Stimulated activated CD4-positive, alpha-beta T cell treated with anti-CD3 and anti-CD28 coated beads, Interleukin-1b, Interleukin-23, amount 100 ng/mL, for 24 hours (primary cell): ENCODE measurements at regions not wholly inside any gene's neighbourhood (a gene's known extent, or its start where the extent isn't known, plus 50 kb on each side); places are given as distances from the start of the nearest gene placed in this dataset.

Experiments
- DNase-seq, 4 experiments: peaks; one replicate each; pipeline ENCODE4 v3.0.0-alpha.2; 2020; ENCODE audit warnings: low read depth in 4 of 4, low spot score in 1 of 4

DNA sequence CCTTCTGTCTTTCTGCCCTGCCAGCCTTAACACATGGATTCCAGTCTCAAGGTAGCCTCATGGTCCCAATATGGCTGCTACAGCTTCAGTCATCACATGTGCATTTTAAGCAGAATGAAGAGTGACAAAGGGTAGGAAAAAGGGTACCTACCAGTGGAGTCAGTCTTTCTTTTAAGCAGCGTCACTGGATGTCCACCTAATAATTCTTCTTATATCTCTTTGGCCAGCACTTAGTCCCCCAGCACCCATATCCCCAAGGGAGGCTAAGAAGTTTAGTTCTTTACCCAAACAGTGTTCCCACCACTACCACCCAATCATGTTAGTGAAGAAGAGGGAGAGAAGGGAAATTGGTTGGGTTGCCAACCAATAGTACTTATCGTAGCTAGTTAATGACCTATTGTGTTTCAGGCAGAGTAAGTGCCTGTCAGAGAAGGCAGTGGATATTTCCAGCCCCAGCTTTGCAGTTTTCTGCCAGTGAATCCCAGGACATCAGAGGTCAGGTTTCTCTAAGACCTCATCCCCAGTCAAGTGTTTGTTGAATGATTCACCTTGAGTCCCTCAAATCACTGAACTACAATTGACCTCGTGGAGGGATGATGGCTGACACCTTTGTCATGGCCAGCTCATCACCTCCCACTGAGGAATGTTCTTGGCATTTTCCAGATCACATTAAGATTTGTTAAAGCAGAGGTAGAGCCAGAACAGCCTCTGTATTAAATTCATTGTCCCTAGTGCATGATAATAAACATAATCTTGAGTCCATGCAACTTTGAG, 250.9 kb upstream of the CRY1 start:
- no peak for DNase-seq

DNA sequence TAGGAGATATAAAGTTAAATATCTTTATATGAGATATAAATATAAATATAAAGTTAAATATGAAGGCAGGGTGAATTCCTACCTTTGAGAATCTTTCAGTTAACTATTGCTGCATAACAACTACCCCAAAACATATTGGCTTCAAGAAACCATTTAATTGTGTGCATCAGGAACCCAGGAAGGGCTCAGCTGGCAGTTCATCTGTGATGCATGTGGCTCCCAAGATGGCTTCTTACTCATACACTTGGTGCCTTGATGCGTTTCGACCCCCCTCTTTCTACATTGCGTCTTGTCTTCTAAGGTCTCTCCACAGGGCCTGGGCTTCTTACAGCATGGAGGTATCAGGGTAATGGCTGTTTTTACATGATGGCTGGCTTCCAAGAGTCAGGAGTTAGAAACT, 253.9 kb upstream of the CRY1 start:
- DNase-seq, result no peak

DNA sequence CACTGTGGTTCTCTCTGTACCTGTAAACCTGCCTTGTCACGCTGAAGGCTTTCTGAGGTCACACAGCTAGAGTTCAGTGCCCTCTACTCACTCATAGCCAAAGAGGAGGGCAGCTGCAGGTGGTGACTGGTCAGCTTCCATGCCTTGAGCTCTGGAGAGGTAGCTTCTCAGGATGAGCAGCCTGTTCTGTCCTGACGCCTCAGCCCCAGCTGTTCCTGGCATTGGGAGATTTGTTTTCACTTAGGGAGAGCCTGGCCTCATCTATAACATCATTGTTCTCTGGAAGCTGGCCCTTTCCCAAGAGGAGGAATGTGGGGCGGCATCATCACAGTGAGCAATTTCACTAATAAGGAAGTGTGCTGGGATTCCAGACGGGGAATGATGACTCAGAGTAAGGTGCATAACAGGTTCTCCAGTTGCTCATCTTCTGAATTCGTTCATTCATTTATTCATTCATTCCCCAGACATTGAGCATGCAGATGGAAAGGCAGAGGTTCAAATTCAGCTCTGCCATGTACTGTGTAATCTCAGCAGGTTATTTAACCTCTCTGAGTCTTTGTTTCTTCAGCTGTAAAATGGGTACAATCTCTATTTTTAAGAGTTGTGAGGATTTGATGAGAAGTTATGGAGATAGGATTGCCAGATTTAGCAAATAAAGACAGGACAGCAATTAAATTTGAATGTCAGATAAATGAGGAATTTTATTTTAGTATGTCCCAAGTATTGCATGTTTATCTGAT, 255.8 kb upstream of the CRY1 start:
- DNase-seq, result no peak

DNA sequence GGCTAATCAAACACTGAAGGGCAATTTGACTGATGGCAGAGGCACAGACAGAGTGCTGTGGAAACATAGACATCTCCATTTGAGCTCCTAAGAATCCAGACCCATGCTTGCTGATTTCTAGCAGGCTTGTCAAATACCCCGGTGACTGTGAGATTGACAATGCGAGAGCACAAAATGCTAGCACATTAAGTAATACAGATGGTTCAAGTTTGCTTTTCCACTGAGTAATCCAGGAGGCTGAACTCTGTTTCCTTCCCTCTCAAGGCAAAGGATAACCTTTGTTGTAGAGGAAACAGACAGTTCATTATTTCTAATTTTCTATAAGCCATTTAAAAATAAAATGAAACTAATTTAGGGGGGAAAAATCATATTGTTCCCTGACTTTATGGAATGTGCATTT, 256.5 kb upstream of the CRY1 start:
- no peak for DNase-seq

DNA sequence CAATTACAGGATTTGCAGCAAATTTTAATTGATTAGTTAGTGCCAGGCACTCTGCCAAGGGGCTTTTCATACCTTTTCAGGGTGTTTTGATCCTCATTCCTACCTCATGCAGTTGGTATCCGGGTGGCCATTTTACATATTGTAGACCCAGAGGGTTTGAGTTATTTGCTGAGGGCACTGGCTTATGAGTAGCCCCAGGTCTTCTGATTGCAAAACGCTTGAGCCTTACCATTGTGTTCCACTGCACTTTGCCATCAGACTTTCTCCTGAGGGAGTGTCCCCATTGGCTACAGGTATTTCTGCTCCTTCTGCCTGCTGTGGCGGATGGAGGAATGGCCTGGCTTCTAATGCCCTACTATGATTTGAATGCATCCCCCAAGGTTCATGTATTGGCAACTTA, 257.8 kb upstream of the CRY1 start:
- DNase-seq, result no peak

DNA sequence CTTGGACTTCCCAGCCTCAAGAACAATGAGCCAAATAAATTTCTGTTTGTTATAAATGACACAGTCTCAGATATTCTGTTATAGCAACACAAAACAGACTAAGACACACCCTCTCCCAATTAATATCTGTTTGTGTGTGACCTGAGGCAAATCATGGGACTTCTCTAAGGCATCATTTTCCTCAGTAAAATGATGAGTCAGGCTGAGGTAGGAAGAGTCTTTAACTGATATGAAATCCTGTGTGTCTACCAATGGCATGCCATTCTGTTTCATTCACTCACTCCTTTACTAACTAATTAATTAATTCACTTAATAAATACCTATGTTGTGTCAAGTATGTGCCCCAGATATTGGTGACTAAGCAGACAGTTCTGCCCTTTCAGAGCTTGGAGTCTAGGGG, 258.4 kb upstream of the CRY1 start:
- no peak for DNase-seq

DNA sequence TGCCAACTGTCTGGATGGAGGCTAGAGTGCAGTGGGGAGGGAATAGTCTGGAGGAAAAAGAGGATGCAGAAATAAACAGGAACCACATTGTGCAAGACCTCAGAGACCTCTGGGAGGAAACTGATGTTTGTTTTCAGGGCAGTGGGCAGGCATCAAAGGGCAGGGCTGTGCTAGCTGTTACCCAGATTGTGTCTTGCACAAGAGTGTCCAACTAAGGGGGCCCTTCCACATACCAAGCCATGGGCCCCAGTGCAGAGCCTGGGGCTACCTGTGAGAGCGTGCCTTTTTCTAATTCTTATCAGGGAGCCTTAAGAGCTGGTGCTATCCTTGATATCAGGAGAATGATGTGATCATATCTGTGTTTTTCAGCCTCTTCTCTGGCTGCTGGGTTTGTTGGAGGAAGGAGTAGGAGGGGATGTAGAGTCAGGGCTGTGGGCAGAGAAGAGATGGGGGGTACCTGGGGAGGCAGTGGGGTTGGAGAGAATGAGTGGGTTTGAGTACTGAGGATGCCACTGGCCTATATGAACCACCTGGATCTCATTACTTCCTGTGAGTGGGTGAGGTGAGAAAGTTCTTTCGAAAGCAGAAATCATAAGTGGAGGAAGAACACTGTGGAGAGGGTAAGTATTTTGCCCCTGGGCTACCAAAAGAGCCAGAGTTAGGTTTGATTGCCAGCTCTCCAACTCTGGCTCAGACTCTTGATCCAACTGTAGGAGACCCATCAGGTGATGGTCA, 259.2 kb upstream of the CRY1 start:
- DNase-seq, result no peak

DNA sequence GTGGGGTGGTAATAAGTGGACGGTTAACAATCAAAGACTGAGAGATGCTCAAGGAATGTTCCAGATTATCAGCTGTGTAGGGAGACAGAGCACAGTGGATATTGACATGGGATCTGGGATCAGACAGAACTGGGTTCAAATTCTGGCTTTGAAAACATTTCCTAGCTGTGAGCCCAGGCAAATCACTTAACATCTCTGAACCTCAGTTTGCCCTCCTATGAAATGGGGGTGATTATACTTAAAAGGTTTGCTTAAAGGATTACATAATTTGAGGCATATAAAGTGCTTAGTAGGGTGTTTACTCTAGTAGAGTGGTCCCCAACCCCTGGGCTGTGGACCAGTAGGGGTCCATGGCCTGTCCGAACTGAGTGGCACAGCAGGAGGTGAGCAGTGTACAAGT, 260.0 kb upstream of the CRY1 start:
- no peak for DNase-seq

DNA sequence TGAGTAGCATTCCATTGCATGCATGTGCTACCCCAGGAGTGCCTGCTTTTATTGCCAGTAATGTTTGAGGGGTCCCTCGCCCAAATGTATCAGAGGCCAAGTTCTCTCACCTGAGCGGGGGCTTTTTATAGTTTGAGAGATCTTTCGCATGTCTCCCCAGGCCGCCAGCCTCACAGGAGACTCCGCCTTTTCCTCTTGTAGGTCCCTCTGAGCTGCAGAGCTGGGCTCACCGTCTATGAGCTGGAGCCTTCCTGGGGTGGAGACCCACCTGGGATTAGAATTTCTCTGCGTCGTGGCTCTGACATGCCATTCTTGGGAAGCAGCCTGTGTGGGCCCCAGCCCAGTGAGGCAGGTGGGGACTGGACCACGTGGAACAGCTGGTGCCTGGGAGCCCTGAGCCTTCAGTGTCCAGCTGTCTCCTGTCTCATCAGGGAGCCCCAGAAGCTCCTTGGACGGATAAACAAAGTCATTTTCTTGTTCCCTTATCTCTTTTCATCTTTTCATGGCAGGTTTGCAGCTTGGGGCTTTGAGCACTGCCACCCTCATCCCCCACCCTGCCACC, 261.7 kb upstream of the CRY1 start:
- DNase-seq, result no peak

DNA sequence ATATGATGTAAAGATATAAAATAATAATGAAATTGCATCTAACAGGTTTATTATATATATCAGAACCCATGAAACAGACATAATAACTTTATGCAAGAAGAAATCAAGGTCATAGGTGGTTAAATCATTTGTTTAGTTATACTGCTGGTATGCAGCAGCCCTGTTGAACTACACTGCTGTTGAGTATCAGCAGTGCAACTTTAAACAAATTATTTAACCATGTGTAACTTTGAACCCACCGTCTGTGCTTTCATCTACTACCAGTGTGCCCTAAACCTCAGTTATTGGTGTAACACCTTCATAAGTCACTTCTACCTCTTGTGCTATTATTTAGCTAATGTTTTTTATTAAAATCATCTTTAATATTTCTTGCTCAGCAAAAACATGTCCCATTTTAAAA, 262.3 kb upstream of the CRY1 start:
- no peak for DNase-seq

DNA sequence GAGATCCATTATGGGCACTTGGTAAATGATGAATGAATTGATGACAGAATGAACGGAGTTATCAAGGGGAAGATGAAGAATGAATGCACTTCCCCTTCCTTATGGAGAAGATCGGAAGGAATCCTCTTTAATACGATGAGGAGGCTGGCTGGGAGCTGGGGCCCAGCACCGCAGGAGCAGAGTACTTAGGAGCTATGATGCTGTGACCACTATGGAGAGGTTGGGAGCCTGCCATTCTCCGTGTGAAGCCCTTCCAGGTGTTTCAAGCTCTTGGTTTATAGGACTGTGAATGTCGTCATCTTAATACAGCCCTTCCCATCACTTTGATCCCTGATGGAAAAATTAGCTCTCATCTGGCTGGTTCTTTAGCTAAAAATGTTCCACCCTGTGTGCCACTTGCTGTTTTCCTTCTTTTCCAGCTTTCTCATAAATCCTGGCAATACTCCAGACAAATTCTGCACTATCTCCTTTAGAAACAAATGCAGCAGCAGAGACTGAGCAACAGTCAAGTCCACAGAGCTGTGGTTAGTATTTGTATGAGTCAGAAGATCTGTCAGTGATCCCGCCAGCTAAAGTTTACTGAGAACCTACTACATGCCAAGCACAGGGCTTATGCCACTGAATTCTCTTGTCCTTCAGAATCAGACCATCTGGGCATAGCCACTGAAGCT, 263.1 kb upstream of the CRY1 start:
- no peak for DNase-seq

DNA sequence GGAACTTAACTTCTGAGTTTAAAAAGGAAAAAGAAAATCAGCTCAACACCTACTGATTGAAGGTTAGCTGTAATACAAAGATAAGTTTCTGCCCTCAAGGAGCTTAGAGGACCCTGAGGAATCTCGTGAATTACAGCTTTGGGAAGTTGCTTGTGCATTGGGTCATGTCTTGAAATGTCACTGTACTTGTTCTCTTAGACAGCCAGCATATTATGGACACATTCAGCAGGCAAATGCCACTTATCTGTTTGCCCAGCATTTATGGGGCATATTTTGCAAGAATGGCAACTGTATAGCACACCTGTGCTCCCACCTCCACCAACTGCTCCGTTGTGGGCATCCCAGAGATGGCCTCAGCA, 263.6 kb upstream of the CRY1 start:
- no peak for DNase-seq

DNA sequence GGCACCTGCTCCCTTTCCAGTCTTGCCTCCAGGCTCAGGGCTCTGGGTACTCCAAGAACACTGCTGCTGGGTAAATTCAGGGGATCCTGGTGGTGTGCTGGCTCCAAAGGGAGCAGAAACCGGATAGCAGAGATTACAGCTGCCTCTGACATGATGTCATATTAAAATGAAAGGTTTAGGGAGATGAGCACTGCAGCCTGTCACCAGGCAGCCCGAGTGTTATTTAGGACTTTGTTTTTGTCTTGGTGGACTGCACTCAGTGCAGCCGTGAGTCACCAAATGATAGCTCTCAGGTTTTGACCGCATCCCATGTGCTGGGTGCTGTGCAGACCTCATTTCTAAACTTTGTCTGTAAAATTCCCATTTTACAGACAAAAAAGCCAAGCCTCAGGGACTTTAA, 266.0 kb upstream of the CRY1 start:
- no peak for DNase-seq

DNA sequence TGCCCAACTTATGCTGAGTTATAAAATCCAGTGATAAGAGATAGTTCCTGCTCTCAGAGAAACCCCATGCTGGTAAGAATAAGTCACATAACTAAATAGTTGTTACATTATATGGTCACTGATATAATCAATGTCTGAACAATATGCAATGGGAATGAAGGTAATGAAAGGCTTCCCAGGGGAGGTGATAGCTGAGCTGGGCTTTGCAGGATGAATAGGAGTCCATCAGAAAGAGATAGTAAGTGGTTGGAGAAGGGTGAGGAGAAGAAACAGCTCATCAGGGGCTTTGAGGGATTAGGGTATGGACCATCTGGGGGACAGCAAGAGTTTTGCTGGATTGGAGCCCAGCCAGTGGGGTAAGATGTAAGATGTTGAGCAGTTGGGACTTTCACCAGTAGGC, 266.7 kb upstream of the CRY1 start:
- no peak for DNase-seq

DNA sequence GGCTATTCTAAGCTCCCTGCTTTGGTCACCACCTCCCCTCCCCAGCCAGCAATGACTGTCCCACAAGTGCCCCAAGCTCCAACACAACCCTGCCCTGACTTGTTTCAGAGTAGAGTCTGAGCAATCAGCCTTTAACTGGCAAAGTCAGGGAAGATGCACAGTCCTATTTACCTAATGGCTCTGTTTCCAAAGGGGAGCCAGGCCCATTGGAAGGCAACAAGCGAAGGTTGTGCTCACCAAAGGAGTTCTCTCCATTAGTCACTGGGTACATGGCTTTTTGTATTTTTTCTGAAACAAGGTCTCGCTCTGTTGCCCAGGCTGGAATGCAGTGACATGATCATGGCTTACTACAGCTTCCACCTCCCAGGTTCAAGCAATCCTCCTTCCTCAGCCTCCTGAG, 267.1 kb upstream of the CRY1 start:
- no peak for DNase-seq

DNA sequence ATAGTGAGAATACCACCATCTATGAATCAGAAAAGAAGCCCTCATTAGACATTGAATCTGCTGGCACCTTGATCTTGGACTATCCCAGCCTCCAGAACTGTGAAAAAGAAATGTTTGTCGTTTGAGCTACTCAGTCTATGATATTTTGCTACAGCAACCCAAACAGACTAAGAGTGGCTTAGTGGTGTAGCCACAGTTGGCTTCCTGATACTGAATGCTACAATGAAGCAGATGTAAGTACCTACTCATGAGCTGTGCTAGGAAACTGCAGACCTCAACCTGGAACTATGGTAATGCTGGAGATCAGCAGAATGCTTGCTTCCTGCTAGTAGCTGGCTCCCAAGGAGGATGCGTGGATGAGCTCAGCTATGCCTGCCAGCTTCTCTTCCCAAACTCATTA, 268.6 kb upstream of the CRY1 start:
- DNase-seq, result no peak

DNA sequence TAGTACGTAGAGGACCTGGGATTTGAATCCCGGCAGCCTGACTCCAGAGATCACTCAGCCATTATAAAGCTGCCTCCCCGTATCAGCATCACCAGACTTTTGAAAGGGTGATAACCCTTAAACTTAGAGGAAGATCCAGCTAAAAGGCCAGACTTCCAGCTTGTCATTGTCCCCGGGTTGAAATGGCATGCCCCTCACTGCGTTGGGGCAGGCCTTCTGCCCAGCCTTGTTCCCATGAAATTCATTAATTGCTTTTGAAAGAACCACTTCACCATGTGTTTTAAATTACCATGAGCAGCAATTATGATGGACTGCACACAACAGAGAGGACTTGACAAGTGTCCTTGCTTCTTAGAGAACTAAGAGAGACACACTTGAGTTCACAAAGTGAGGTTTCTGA, 269.6 kb upstream of the CRY1 start:
- DNase-seq, result no peak

DNA sequence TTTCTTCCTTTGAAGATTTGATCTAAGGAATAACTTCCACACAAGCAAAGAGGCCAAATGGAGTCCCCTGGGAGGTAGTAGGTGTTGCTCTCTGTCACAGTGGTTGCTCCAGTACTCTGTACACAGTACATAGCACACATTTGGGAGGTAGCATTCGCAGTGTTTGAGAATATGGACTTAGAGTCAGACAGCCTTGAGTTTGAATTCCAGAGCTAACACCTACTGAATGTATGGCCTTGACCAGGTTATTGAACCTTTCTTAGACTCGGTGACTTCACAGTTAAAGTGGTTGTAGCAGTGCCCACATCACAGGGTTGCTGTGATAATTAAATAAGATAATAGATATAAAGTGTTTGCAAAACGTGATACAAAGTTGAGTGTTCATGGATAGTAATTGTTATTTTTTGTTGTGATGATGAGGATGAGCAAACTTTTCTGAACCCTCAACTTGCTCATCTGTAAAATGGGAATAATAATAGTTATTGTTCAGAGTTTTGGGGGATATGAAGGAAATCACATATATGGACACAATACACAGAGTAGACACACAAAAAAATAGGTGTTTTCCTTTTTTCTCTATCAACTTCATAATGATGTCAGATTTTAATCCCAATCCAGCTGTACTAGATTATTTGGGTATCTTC, 271.6 kb upstream of the CRY1 start:
- no peak for DNase-seq

DNA sequence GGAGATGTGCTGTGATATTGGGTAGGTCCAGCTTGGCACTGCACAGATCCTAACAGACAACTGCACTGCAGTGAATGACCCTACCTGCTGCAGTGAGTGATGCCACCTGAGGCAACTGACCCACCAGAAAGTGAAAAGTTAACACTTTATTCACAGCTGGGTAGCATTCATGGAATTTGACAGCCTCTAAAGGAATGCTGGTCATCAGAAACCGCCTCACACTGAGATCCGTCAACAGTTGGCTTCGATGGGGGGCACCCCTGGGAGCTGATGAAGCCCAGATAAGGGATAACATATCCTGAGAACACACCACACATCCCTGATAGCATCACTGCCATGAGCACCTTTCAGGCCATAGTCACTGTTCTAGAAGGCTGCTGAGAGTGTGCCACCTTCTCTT, 272.4 kb upstream of the CRY1 start:
- DNase-seq, result no peak

DNA sequence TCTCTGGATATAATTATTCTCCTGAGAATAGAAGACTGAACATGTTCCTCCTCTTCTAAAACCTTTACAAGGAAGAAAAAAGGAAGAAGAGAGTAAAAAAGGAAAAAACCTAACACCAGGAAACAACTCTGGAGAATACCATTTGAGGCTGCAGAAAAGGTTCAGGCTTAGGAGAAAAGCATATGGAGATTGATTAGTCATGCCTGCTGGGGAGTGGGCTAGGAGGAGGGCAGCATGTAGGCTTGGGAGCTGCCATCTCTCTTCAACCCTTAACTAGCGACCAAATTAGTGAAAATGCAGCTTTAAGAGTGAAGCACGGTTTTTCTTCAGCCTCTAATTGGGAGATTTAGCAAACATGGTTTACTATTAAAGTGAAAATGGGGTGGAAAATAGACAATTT, 273.0 kb upstream of the CRY1 start:
- DNase-seq, result no peak

DNA sequence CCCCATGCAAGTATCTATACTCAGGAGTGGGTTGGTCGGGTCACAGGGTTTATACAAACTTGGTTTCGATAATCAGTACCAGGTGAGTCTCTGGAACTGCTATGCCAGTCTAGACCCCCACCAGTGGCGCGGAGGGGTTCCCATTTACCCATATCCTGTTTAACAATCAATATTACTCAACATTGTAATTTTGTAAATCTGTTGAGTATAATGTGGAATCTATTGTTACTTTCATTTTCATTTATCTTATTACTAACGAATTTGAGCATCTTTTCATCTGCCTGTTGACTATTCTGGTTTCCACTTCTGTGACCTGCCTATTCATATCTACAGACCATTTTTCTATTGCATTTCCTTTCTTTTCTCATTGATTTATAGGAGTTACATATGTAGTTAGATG, 275.2 kb upstream of the CRY1 start:
- DNase-seq, result no peak
